OCI-M2 (cell line): ENCODE measurements at regions not wholly inside any gene's neighbourhood (a gene's known extent, or its start where the extent isn't known, plus 50 kb on each side); places are given as distances from the start of the nearest gene placed in this dataset.

Experiments
- DNase-seq: peaks from one replicate; lab custom pipeline; 2025; ENCODE audit not compliant: unreplicated experiment; lab: John Stamatoyannopoulos, UW

DNA sequence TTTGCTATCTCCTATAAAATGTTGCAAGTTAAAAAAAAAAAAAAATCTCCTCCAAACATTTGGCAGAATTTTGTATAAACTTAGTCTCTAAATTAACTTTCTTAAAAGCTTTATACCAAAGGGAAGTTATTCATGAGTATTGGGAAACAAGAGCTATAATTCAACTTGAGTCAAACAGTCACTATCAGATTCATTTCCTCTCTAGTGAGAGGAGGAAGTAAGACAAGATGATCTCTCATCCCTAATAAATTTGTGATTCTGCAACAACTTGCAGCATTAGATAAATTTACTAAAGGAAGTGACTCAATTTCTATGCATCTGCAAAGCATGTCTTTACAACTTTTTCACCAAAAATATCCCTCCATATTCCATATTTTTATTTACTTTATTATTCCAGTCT, 135.4 kb upstream of the GNPDA2 start:
- DNase-seq = no peak

DNA sequence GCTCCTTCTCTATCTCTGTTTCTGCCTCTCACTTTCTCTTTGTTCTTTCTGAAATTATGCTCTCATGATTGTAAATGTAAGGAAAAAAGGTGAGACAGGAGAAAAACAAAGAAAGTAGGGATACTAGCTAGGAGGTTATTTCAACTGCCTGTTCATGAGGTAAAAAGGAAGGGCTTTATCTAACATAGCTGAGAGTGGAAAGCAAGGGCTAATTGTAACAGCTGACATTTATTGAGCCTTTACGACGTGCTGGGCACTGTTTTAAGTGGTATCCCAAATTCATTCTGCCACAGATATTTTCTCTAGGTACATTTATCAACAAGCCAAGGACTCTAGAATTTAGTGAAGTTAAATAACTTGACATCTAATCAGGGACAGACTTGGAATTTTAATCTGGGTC, 133.1 kb upstream of the GNPDA2 start:
- DNase-seq = no peak

DNA sequence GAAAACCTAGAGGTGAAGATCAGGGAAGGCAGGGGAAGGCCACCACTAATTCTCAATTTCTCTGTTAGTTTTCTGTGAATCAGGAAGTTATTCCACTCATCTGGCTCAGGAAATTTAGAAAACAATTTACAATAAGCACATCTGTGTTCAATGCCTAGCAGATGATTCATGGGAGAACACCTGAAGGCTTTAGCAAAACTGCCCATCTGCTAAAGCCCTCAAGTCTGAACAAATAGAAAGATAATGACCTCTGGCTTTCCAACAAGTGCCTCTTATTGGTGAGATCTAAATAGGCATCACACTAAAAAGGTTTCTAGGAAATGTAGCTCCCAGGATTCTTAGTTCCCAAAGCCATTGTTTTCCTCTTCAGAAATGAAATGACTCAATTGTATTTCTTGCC, 122.1 kb upstream of the GNPDA2 start:
- DNase-seq = no peak

DNA sequence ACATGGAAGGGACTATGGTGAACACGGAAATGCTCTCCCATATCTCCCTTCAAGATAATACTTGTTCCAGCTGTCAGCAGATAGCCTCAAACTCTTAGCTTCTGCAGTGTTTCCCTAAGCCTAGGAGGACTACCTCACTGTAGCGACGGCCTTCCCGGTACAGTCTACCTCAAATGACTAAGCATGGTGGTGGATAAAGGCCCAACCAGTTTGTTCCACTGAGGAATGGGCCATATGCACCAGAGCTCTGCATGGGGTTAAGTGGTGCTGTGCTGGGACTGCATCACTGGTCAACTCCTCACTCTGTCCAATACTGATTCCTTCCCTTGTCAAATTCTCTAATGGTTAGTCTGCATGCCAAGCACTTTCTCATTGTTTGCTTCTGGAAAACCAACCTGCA, 119.6 kb upstream of the GNPDA2 start:
- DNase-seq = no peak

DNA sequence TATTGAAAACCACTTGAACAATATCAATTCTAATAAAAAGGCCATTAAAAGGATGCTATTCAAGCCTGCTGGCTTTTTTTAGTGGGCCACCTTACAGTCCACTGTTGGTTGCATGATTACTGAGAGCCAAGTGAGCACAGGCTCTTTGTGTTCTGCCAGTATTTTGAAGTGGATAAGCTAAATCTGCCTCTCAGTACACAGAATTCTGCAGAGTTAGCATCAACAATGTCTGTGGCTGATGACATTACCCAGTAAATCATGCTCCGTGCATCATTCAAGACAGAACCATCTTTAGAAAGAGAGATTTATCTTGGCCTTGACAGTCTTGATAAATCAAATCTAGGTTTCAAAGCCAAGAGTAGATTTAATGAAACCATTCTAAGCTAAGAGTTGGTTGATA, 119.0 kb upstream of the GNPDA2 start:
- DNase-seq = no peak

DNA sequence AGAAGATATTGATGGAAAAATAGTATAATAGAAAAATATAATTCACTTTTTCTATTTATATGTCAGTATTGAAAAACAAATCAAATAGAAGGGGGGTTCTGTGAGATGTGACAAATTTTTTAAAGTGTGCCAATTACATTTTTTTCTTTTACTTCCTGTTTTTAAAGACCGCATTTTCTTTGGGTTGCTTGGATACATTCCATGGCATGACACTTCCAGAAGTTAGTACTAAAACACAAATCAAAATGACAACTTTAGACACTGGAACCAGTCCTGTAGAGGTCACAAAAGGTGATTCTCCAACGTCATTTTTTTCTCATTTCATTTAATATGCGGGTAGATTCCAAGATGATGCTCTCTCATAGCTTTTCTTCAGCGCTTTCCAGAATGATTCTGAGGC, 116.2 kb upstream of the GNPDA2 start:
- DNase-seq = no peak

DNA sequence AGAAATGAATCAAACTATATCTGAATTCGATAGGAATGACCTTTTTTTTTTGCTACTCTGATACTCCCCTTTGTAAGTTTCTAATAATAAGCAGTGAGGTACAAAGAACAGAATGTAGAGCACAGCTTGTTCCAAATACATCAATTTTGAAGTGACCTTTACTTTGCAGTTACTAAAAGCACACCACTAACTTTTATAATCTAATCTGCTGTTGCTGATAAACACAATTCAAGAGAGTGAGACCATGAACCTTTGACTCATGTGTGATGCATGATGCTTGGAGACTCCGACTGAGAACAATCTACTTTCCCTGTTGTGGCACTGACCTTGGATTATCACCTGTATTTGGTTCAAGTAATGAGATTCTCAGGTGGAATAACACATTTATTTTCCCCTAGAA, 91.6 kb upstream of the GNPDA2 start:
- DNase-seq = no peak

DNA sequence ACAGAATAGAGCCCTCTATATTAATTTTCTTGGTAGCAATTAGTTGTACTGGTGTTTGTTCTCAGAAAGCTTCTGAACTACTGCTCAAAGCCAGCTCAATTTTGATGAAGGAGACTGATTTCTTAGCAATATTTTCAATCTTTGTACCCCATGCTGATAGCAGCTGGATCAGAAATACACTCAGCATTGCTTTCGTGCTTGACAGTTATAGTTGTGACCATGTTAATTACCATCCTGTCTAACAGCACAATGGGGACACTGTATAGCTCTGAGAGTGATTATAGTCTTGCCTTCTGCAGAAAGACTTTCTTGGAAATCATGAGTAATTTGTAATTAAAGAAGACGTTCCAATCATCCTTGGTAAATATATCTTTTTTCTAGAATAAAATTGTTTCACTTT, 79.7 kb upstream of the GNPDA2 start:
- DNase-seq = no peak

DNA sequence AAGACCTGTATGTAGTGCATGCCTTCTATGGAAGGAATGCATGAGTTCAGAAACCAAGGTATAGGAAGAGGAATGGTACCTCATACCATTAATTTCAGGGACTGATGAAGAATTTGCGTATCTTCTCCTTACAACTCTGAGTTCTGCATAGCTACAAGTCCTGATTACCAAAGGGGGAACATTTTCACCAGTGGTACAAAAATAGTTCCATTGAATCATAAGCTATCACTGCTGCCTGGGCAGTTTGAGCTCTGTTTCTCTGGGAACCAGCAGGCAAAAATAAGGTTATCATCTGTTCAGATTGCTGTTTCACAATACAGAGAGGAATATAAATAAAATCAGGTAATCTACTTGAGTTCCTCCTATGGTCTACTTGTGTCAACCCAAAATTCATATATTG, 77.9 kb upstream of the GNPDA2 start:
- DNase-seq = no peak

DNA sequence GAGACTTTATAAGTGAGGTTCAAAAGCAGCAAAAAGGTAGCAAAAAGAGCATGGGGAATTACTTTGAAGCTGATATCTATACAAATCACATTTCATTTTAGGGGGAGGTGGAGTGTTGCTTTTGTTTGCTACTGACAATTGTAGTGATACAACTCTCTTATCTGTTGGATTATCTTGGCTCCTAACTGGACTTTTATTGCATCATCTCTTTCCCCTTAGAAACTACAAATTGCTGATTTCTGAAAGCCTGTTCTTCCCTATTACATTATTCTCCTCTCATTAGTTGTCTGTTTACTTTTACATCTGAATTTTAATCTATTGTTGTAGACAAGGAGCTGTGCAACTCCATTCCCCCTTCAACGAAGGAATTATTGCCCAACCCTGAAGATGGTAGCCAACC, 75.0 kb upstream of the GNPDA2 start:
- DNase-seq = no peak

DNA sequence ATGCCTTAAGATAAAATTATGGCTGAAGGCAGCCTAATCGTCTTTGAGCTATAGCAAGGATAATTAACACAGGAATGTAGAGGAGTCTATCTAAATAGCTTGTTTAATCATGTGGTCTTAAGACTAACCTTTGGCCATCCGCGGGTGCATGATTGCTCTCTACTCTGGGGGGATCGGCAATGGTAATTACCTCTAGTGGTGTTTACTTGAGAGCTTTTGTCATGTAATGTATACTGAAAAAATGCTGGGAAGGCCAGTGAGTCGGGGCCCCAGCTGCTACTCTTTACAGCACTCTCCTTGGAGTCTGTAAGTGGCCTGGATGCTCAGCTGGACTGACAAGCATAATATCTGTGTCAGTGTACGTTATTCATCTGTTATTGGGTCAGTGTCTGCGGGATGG, 65.5 kb upstream of the GNPDA2 start:
- no peak for DNase-seq

DNA sequence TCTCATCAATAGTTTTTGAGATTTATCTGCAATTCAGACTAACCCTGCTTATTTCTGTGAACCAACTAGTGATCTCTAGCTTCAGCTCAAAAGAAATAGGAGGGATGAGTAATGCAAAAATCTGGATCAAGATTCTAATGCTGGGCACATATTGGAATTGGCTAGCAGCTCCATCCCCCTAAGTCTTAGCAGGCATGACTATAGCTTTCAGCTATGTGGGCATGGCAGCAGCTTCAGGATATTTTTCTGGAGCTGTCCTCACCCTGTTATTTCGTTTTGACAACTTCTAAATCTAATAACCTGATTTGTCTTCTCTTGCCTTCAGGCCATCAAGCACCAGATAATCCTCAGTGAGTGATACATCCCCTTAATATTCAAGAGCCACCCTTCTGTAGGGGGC, 50.8 kb upstream of the GNPDA2 start:
- DNase-seq = no peak
